SU-DHL-6 (cell line): ENCODE measurements at regions not wholly inside any gene's neighbourhood (a gene's known extent, or its start where the extent isn't known, plus 50 kb on each side); places are given as distances from the start of the nearest gene placed in this dataset.

ENCODE experiments used
- CTCF ChIP-seq: fragments of 200-600 bp; sonication (generic); IDR thresholded peaks from one replicate; pipeline ENCODE4 v1.5.1; 2017; ENCODE audit warnings: antibody characterized with exemption, mild to moderate bottlenecking, low read length, moderate library complexity; ENCODE audit not compliant: insufficient read depth, poor library complexity, severe bottlenecking
- EZH2phosphoT487 ChIP-seq: fragments of 200-600 bp; sonication (generic), shearing (Covaris generic); conservative IDR thresholded peaks from 2 replicates; pipeline ENCODE4 v1.6.1; 2018; ENCODE audit warnings: mild to moderate bottlenecking, antibody characterized with exemption, low read length, moderate library complexity, mixed read lengths

- TF ChIP-seq CTCF (no peak), EZH2phosphoT487 (no peak)
Observed at GRCh38 chr2:183269956-183270355, 145.7 kb downstream of the NUP35 start.
